GM12864 (cell line): ENCODE measurements at regions not wholly inside any gene's neighbourhood (a gene's known extent, or its start where the extent isn't known, plus 50 kb on each side); places are given as distances from the start of the nearest gene placed in this dataset.

ENCODE experiments used
- DNase-seq: peaks from one replicate; pipeline ENCODE4 v3.0.0-alpha.2; 2011; ENCODE audit warnings: low read depth
- H3K4me3 ChIP-seq: 2 replicates; pipeline ENCODE4 v1.5.1; 2011; ENCODE audit warnings: mild to moderate bottlenecking, low read depth, low read length, control low read depth
- CTCF ChIP-seq: IDR thresholded peaks from 2 replicates; pipeline ENCODE4 v1.5.1; 2011; ENCODE audit warnings: low read depth, mild to moderate bottlenecking, moderate library complexity, low read length, control low read depth, inconsistent platforms; ENCODE audit errors: missing control alignments

DNA sequence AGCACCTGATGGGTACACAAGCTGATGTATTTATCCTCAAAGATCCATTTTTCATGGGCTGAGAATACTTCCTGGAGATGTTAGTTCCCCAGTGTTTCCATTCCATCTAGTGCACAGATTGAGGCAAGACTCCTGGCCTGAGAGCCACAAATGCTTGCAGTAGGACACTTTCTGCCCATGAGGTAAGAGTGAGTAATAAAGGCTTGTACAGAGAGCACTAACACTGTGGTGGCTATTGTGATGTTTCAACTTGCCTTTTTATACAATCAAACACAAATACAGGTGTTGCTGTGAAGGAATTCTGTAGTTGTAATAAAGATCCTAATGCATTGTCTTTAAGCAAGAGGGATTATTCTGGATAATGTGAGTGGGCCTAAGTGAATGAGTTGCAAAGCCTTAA lies 186.1 kb upstream of the ADAMTS5 start:
- no peak overlapping the region for H3K4me3 ChIP-seq
- TF ChIP-seq CTCF = no peak
- DNase-seq = no peak

DNA sequence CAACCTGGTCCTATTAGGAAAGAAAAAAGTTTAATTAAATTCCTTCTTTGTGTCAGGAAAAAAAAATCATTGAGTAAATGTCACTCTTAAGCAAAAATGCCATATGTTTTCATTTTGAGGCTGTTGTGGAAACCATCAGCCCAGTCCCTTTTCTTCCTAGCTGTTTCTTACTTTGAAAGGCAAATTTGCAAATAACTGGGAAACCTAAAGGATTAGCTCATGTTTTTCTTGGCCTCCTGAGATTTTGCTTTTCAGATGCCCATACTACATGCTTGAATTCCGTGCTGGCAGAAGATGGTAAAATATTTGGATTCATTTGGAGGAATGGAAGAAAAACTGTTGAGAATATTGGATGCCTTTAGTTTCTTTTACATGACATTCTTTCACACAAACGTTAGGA lies 182.1 kb upstream of the ADAMTS5 start:
- TF ChIP-seq CTCF = no peak
- no peak overlapping the region for H3K4me3 ChIP-seq
- no peak for DNase-seq

DNA sequence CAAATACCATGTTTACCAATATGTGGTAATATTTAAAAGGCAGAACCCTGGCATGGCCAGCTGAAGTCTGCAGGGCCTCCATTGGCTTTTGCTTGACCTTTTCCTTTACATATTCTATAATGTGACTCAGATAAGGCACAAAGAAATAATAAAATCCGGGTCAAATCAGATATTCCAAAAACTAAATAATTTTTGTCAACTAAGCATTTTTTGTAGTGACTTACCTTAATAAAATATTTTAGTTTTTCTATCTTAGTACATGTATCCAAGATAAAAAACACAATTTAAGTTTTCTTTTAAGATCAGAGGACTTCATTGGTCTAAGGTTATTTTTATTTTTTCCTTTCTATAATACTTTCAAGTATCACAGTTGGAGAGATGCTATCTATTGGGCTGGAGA lies 179.4 kb upstream of the ADAMTS5 start:
- DNase-seq = no peak
- no peak for TF ChIP-seq CTCF

GRCh38 chr21:27145134-27145798 lies 178.4 kb upstream of the ADAMTS5 start:
- no peak overlapping the region for H3K4me3 ChIP-seq
- no peak for DNase-seq
- TF ChIP-seq CTCF = no peak

More for the DNA sequence above, 179.4 kb upstream of the ADAMTS5 start:
- no peak overlapping the region for H3K4me3 ChIP-seq

- no peak overlapping the region for H3K4me3 ChIP-seq
- no peak for DNase-seq
- TF ChIP-seq CTCF = no peak
Measured at GRCh38 chr21:27143476-27143875, 176.6 kb upstream of the ADAMTS5 start.

- DNase-seq = no peak
- no peak for TF ChIP-seq CTCF
- H3K4me3 ChIP-seq = no peak overlapping the region
Measured at GRCh38 chr21:27139526-27139925, 172.6 kb upstream of the ADAMTS5 start.

- no peak overlapping the region for H3K4me3 ChIP-seq
- TF ChIP-seq CTCF = no peak
- DNase-seq = no peak
Measured at GRCh38 chr21:27134516-27134915, 167.6 kb upstream of the ADAMTS5 start.
